ENCODE measurements at regions not wholly inside any gene's neighbourhood (a gene's known extent, or its start where the extent isn't known, plus 50 kb on each side); places are given as distances from the start of the nearest gene placed in this dataset.

DNA sequence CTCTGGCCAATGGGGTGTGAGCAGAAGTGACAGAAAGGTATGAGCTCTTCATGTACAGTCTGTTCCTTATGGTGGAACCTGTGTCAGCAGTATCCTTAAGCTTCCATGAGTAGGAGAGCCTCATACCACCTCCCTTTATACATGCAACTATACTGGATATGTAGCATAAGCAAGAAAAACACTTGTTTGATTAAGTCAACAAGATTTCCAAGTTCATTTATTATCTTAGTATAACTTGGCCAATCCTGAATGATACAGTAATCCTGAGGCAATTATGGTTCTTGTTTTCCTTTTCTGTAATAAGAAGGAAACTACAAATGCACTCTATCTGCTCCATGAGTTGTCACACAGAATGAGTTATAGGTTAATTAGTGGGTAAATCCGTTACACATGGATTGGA is 409.6 kb upstream of the ID4 start:
- Histone ChIP-seq H3K36me3 (ENCODE audit: insufficient read depth) (no peaks in the 10 kb centered on the region), H2AFZ (ENCODE audit: low read depth) (no peak overlapping the region), H3K9ac (no peak overlapping the region), H3K4me2 (no peak overlapping the region), H3K4me1 (ENCODE audit: low read depth, poor library complexity, severe bottlenecking) (no peaks in the 10 kb centered on the region), H3K27me3 (ENCODE audit: insufficient read depth, low read depth) (no peaks in the 10 kb centered on the region), H3K79me2 (ENCODE audit: insufficient read depth, low read depth) (no peaks in the 10 kb centered on the region), H3K27ac (no peak overlapping the region), H4K20me1 (ENCODE audit: insufficient read depth) (no peaks in the 10 kb centered on the region), H3K4me3 (IDR thresholded peaks at IDR 0.05; ENCODE audit: insufficient read depth, low read depth, low read length) (no peak overlapping the region)
- TF ChIP-seq, protein P1, sequence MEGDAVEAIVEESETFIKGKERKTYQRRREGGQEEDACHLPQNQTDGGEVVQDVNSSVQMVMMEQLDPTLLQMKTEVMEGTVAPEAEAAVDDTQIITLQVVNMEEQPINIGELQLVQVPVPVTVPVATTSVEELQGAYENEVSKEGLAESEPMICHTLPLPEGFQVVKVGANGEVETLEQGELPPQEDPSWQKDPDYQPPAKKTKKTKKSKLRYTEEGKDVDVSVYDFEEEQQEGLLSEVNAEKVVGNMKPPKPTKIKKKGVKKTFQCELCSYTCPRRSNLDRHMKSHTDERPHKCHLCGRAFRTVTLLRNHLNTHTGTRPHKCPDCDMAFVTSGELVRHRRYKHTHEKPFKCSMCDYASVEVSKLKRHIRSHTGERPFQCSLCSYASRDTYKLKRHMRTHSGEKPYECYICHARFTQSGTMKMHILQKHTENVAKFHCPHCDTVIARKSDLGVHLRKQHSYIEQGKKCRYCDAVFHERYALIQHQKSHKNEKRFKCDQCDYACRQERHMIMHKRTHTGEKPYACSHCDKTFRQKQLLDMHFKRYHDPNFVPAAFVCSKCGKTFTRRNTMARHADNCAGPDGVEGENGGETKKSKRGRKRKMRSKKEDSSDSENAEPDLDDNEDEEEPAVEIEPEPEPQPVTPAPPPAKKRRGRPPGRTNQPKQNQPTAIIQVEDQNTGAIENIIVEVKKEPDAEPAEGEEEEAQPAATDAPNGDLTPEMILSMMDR (conservative IDR thresholded peaks at IDR 0.05; ENCODE audit: low read depth, low read length) = no peak

DNA sequence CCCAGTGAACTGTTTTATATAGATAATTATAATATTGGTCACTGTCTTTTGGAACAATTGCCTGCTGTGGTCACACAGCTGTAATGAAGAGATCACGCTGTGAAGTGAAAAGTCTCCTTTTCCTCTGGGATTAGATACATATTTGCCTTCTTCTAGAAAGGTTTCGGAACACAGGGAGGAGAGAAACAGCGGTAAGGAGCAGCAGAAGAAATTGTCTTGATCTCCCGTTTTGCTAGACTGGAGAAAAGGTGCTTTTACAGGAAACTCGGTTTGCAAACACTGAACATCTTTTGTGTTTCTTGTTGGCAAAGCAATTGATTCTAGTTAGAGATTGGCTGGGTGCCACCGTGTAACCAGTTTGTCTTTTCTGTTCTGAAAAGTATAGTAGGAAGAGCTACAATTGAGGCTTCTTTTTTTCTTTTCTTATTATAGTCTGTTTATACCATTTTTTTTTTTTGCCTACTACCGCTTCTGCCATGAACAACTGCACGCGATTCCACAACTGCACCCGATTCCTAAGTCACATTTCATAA is 404.1 kb upstream of the ID4 start:
- Histone ChIP-seq H4K20me1 (ENCODE audit: insufficient read depth) (no peaks in the 10 kb centered on the region), H2AFZ (ENCODE audit: low read depth) (no peak overlapping the region), H3K4me1 (ENCODE audit: low read depth, poor library complexity, severe bottlenecking) (no peaks in the 10 kb centered on the region), H3K27ac (no peak overlapping the region), H3K4me3 (IDR thresholded peaks at IDR 0.05; ENCODE audit: insufficient read depth, low read depth, low read length) (no peak overlapping the region), H3K36me3 (ENCODE audit: insufficient read depth) (no peaks in the 10 kb centered on the region), H3K4me2 (no peak overlapping the region), H3K79me2 (ENCODE audit: insufficient read depth, low read depth) (no peaks in the 10 kb centered on the region), H3K9ac (no peak overlapping the region), H3K27me3 (ENCODE audit: insufficient read depth, low read depth) (no peaks in the 10 kb centered on the region)
- TF ChIP-seq, protein P1 (conservative IDR thresholded peaks at IDR 0.05; ENCODE audit: low read depth, low read length) = no peak

DNA sequence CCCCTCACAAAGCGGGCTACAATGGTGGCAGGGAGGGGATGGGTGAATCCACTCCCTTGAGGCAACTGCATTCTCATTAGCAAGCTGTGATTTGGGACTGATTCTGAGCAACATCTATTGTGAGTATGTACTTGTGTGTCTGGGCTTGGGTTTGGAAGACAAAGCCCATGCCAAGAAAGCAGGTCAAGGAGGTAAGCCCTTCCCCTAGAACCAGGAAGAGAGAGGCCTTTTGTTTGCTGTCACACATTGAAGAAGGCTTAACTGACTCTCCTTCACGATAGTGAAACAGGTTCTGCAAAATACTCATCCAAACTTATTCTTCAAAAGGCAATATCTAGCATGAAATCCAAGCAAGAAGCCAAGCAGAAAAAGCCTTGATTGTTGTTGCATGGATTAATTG is 403.1 kb upstream of the ID4 start:
- Histone ChIP-seq H4K20me1 (ENCODE audit: insufficient read depth) (no peaks in the 10 kb centered on the region), H3K4me1 (ENCODE audit: low read depth, poor library complexity, severe bottlenecking) (no peaks in the 10 kb centered on the region), H3K4me3 (IDR thresholded peaks at IDR 0.05; ENCODE audit: insufficient read depth, low read depth, low read length) (no peak overlapping the region), H2AFZ (ENCODE audit: low read depth) (no peak overlapping the region), H3K27ac (no peak overlapping the region), H3K9ac (no peak overlapping the region), H3K4me2 (no peak overlapping the region), H3K36me3 (ENCODE audit: insufficient read depth) (no peaks in the 10 kb centered on the region), H3K79me2 (ENCODE audit: insufficient read depth, low read depth) (no peaks in the 10 kb centered on the region), H3K27me3 (ENCODE audit: insufficient read depth, low read depth) (no peaks in the 10 kb centered on the region)
- TF ChIP-seq, protein P1 (conservative IDR thresholded peaks at IDR 0.05; ENCODE audit: low read depth, low read length) = no peak

DNA sequence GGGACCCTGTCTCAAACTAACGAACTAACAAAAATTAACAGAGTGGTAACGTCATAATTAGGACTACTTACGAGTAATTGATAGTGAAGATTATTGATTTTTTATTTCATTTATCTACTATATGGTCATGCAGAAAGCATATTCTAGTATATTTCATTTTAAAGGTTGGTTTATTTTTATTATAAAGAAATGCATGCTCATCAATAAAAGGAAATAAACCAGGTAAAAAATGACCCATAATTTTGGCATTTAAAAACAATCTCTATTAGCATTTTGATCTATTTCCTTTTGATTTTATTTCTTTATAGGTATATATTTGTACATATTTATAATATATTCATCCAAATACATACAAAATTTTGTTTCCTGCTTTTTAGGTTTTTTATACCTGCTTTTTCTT is 401.4 kb upstream of the ID4 start:
- Histone ChIP-seq H3K79me2 (ENCODE audit: insufficient read depth, low read depth) (no peaks in the 10 kb centered on the region), H3K4me1 (ENCODE audit: low read depth, poor library complexity, severe bottlenecking) (no peaks in the 10 kb centered on the region), H3K9ac (no peak overlapping the region), H3K36me3 (ENCODE audit: insufficient read depth) (no peaks in the 10 kb centered on the region), H4K20me1 (ENCODE audit: insufficient read depth) (no peaks in the 10 kb centered on the region), H3K27ac (no peak overlapping the region), H3K4me3 (IDR thresholded peaks at IDR 0.05; ENCODE audit: insufficient read depth, low read depth, low read length) (no peak overlapping the region), H3K4me2 (no peak overlapping the region), H3K27me3 (ENCODE audit: insufficient read depth, low read depth) (no peaks in the 10 kb centered on the region), H2AFZ (ENCODE audit: low read depth) (no peak overlapping the region)
- TF ChIP-seq, protein P1 (conservative IDR thresholded peaks at IDR 0.05; ENCODE audit: low read depth, low read length) = no peak
